ENCODE measurements at regions not wholly inside any gene's neighbourhood (a gene's known extent, or its start where the extent isn't known, plus 50 kb on each side); places are given as distances from the start of the nearest gene placed in this dataset.

- DNase-seq (ENCODE audit: unreplicated experiment): no peak
- Mint-ChIP-seq H3K9me3 (ENCODE audit: unreplicated experiment) (peaks cover 9% of the 10 kb centered on the region), H3K27me3 (ENCODE audit: insufficient read depth, unreplicated experiment) (no peaks in the 10 kb centered on the region), H3K4me1 (ENCODE audit: insufficient read depth, unreplicated experiment) (no peaks in the 10 kb centered on the region), H3K4me3 (ENCODE audit: unreplicated experiment) (no peak overlapping the region), H3K36me3 (ENCODE audit: insufficient read depth, unreplicated experiment) (no peaks in the 10 kb centered on the region), H3K27ac (ENCODE audit: low read depth, unreplicated experiment) (no peak overlapping the region)
- no peak for TF ChIP-seq CTCF (IDR thresholded peaks at IDR 0.05; ENCODE audit: unreplicated experiment)
- no TSS peak for BruUV-seq (replicated peaks)
- intact Hi-C loops (cut with micrococcal nuclease): no loop called here
- CTCF ChIA-PET: no interaction called here
- POLR2A ChIA-PET: no interaction called here
These were observed 234.1 kb downstream of the TUBA3C start for GRCh38 chr13:18947376-18947977.

- CTCF ChIA-PET: no interaction called here
- no peak overlapping the region for H3K27ac Mint-ChIP-seq (ENCODE audit: low read depth, unreplicated experiment)
- BruUV-seq (replicated peaks): no TSS peak
- no peaks in the 10 kb centered on the region for H3K36me3 Mint-ChIP-seq (ENCODE audit: insufficient read depth, unreplicated experiment)
- no peak overlapping the region for H3K4me3 Mint-ChIP-seq (ENCODE audit: unreplicated experiment)
- no peak for TF ChIP-seq CTCF (IDR thresholded peaks at IDR 0.05; ENCODE audit: unreplicated experiment)
- POLR2A ChIA-PET: no interaction called here
- no peak for DNase-seq (ENCODE audit: unreplicated experiment)
- H3K4me1 Mint-ChIP-seq (ENCODE audit: insufficient read depth, unreplicated experiment): no peaks in the 10 kb centered on the region
- H3K9me3 Mint-ChIP-seq (ENCODE audit: unreplicated experiment): peaks cover 9% of the 10 kb centered on the region
- intact Hi-C loops (cut with micrococcal nuclease): no loop called here
- H3K27me3 Mint-ChIP-seq (ENCODE audit: insufficient read depth, unreplicated experiment): no peaks in the 10 kb centered on the region
These were observed 234.9 kb downstream of the TUBA3C start for GRCh38 chr13:18946738-18947137.

- ChIA-PET CTCF (no interaction called here), POLR2A (no interaction called here)
- H3K4me1 Mint-ChIP-seq (ENCODE audit: insufficient read depth, unreplicated experiment): no peaks in the 10 kb centered on the region
- TF ChIP-seq CTCF (IDR thresholded peaks at IDR 0.05; ENCODE audit: unreplicated experiment): no peak
- DNase-seq (ENCODE audit: unreplicated experiment): no peak
- H3K36me3 Mint-ChIP-seq (ENCODE audit: insufficient read depth, unreplicated experiment): no peaks in the 10 kb centered on the region
- peaks cover 9% of the 10 kb centered on the region for H3K9me3 Mint-ChIP-seq (ENCODE audit: unreplicated experiment)
- no peak overlapping the region for H3K4me3 Mint-ChIP-seq (ENCODE audit: unreplicated experiment)
- intact Hi-C loops (cut with micrococcal nuclease): no loop called here
- BruUV-seq (replicated peaks): no TSS peak
- H3K27ac Mint-ChIP-seq (ENCODE audit: low read depth, unreplicated experiment): no peak overlapping the region
- H3K27me3 Mint-ChIP-seq (ENCODE audit: insufficient read depth, unreplicated experiment): no peaks in the 10 kb centered on the region
These were observed 237.0 kb downstream of the TUBA3C start for GRCh38 chr13:18944501-18945068.

GRCh38 chr13:18943721-18944391 is 237.8 kb downstream of the TUBA3C start:
- Mint-ChIP-seq H3K4me3 (ENCODE audit: unreplicated experiment) (no peak overlapping the region), H3K27ac (ENCODE audit: low read depth, unreplicated experiment) (no peak overlapping the region), H3K27me3 (ENCODE audit: insufficient read depth, unreplicated experiment) (no peaks in the 10 kb centered on the region), H3K9me3 (ENCODE audit: unreplicated experiment) (peaks cover 9% of the 10 kb centered on the region), H3K36me3 (ENCODE audit: insufficient read depth, unreplicated experiment) (no peaks in the 10 kb centered on the region), H3K4me1 (ENCODE audit: insufficient read depth, unreplicated experiment) (no peaks in the 10 kb centered on the region)
- intact Hi-C loops (cut with micrococcal nuclease): no loop called here
- POLR2A ChIA-PET: no interaction called here
- no TSS peak for BruUV-seq (replicated peaks)
- no peak for TF ChIP-seq CTCF (IDR thresholded peaks at IDR 0.05; ENCODE audit: unreplicated experiment)
- CTCF ChIA-PET: no interaction called here
- no peak for DNase-seq (ENCODE audit: unreplicated experiment)

All from MCF 10A (cell line).